PC-9 (cell line): ENCODE measurements at regions not wholly inside any gene's neighbourhood (a gene's known extent, or its start where the extent isn't known, plus 50 kb on each side); places are given as distances from the start of the nearest gene placed in this dataset.

Source experiments
- CTCF ChIP-seq: fragments of 200-600 bp; sonication (generic); conservative IDR thresholded peaks from 2 replicates; pipeline ENCODE4 v1.6.1; 2017; ENCODE audit warnings: mixed run types, antibody characterized with exemption, mild to moderate bottlenecking, moderate library complexity
- EZH2 ChIP-seq: fragments of 200-600 bp; sonication (generic); IDR thresholded peaks from 2 replicates; pipeline ENCODE4 v1.8.0; 2017; ENCODE audit warnings: antibody characterized with exemption, low read depth

GRCh38 chr16:64782484-64782883, 339.4 kb downstream of the CDH11 start:
- TF ChIP-seq CTCF (no peak), EZH2 (no peak)
